ENCODE measurements at regions not wholly inside any gene's neighbourhood (a gene's known extent, or its start where the extent isn't known, plus 50 kb on each side); places are given as distances from the start of the nearest gene placed in this dataset.

DNA sequence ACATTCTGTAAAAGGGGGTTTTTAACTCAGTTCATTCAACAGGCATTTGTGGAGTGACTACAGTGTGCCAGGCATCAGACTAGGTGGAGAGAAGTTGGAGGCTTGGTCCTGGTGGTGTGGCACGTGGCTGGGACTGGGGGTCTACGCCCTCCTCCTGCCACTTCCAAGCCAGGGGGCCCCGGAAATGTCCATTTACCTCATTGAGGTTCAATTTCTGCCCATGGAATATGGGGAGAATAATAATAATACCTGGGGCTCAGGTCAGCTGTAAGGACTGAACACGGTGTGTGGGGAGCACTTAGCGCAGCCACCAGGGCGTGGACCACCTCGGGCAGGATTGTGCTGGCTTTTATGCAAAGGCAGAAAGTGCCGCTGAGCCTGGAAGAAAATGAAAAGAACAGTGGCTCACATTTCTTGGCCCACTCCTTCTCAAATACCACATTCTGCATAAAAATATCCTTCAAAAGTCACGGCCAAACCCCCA lies 229.4 kb downstream of the ANKRD60 start:
- H2AFZ ChIP-seq (ENCODE audit: low read depth, low read length), result no peak overlapping the region
- no peak overlapping the region for H3K27ac ChIP-seq (ENCODE audit: low read length)
- H3K79me2 ChIP-seq (ENCODE audit: low read length), result no peaks in the 10 kb centered on the region
- H3K4me2 ChIP-seq (ENCODE audit: low read length), result no peak overlapping the region
- no peaks in the 10 kb centered on the region for H3K36me3 ChIP-seq (replicated peaks; ENCODE audit: low read depth, low read length)
- H3K9ac ChIP-seq (ENCODE audit: low read length), result no peak overlapping the region
- no peaks in the 10 kb centered on the region for H3K4me1 ChIP-seq (ENCODE audit: low read length)
- no peaks in the 10 kb centered on the region; the same call in 1 of the 2 replicates for H4K20me1 ChIP-seq (ENCODE audit: insufficient read depth, low read length)
- peaks cover 45% of the 10 kb centered on the region for H3K27me3 ChIP-seq (ENCODE audit: low read depth, low read length)
- TF ChIP-seq, protein P1, sequence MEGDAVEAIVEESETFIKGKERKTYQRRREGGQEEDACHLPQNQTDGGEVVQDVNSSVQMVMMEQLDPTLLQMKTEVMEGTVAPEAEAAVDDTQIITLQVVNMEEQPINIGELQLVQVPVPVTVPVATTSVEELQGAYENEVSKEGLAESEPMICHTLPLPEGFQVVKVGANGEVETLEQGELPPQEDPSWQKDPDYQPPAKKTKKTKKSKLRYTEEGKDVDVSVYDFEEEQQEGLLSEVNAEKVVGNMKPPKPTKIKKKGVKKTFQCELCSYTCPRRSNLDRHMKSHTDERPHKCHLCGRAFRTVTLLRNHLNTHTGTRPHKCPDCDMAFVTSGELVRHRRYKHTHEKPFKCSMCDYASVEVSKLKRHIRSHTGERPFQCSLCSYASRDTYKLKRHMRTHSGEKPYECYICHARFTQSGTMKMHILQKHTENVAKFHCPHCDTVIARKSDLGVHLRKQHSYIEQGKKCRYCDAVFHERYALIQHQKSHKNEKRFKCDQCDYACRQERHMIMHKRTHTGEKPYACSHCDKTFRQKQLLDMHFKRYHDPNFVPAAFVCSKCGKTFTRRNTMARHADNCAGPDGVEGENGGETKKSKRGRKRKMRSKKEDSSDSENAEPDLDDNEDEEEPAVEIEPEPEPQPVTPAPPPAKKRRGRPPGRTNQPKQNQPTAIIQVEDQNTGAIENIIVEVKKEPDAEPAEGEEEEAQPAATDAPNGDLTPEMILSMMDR (IDR thresholded peaks at IDR 0.05; ENCODE audit: low read depth, low read length), result no peak
- no peak for TF ChIP-seq EZH2phosphoT487 (IDR thresholded peaks at IDR 0.05; ENCODE audit: low read depth)
- H3K9me3 ChIP-seq (ENCODE audit: insufficient read depth, low read length), result no peaks in the 10 kb centered on the region
- H3K4me3 ChIP-seq (ENCODE audit: low read length), result no peak overlapping the region

DNA sequence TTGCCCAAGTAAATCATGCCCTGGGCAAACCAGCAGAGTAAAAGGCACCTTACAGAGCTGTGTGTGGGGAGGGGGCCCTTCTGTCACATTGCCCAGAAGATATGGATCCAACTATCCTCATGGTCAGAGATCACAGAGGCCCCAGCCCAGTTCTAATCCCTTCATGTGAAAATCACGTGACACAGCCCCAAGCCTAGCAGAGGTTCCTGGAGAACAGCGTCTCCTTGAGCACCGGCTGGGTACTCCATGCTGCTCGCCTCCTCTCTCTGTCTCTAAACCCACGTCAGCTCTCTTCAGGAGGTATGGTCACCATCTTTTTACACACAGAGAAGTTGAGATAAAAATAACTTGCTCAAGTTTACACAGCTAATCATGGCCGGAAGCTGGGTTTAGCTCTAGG lies 230.2 kb downstream of the ANKRD60 start:
- H3K27me3 ChIP-seq (ENCODE audit: low read depth, low read length), result peaks cover 45% of the 10 kb centered on the region
- H3K9ac ChIP-seq (ENCODE audit: low read length), result no peak overlapping the region
- H3K79me2 ChIP-seq (ENCODE audit: low read length), result no peaks in the 10 kb centered on the region
- no peaks in the 10 kb centered on the region for H3K36me3 ChIP-seq (replicated peaks; ENCODE audit: low read depth, low read length)
- no peak overlapping the region for H3K27ac ChIP-seq (ENCODE audit: low read length)
- H2AFZ ChIP-seq (ENCODE audit: low read depth, low read length), result no peak overlapping the region
- no peaks in the 10 kb centered on the region; the same call in 1 of the 2 replicates for H4K20me1 ChIP-seq (ENCODE audit: insufficient read depth, low read length)
- no peak overlapping the region for H3K4me3 ChIP-seq (ENCODE audit: low read length)
- H3K9me3 ChIP-seq (ENCODE audit: insufficient read depth, low read length), result no peaks in the 10 kb centered on the region
- H3K4me1 ChIP-seq (ENCODE audit: low read length), result no peaks in the 10 kb centered on the region
- TF ChIP-seq, protein P1 (IDR thresholded peaks at IDR 0.05; ENCODE audit: low read depth, low read length), result no peak
- TF ChIP-seq EZH2phosphoT487 (IDR thresholded peaks at IDR 0.05; ENCODE audit: low read depth), result no peak
- no peak overlapping the region for H3K4me2 ChIP-seq (ENCODE audit: low read length)

DNA sequence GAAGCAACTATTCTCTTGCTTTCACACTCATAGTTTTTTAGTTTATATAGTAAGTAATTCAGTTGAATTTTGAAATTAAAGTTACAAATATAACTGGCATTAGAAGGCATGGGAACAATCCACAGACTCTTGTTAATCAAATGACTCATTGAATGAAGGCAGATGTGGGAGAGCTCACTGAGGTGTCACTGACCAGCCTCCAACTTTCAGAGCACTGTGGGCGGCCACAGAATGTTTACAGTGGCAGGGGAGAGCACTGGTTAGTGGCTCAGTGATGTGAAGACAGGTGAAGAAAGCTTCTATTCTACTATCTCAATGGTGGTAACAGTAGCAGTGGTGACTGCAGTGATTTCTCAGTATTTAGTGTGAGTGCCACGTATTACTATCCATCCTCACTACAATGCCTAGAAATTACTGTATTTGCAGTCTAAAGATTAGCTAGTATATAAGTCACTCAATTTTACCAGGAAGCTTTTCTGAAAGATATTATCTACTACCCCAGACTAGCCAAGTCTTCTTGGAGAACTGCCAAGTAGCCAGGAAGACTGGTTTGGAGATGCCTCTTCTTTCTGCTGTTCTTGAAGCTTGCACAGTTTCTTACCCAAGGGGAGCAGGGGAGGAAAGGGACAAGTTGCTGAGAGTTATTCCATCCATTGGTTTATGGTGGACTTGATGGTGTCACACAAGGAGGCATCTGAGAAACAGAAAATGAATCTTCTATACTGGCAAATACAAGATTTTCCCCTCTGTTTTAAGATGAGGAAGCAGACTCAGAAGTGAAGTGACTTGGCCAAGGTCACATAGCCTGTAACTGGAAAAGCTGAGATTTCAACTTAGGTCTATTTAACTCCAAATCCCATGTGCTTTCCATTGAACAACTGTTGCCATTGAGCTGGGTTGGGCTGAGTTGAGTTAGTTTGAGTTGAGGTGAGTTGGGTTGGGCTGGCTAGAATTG lies 231.2 kb downstream of the ANKRD60 start:
- H3K4me1 ChIP-seq (ENCODE audit: low read length), result no peaks in the 10 kb centered on the region
- H3K4me2 ChIP-seq (ENCODE audit: low read length), result no peak overlapping the region
- H3K9ac ChIP-seq (ENCODE audit: low read length), result no peak overlapping the region
- H3K9me3 ChIP-seq (ENCODE audit: insufficient read depth, low read length), result no peaks in the 10 kb centered on the region
- no peak overlapping the region for H3K4me3 ChIP-seq (ENCODE audit: low read length)
- H3K79me2 ChIP-seq (ENCODE audit: low read length), result no peaks in the 10 kb centered on the region
- no peak for TF ChIP-seq EZH2phosphoT487 (IDR thresholded peaks at IDR 0.05; ENCODE audit: low read depth)
- TF ChIP-seq, protein P1 (IDR thresholded peaks at IDR 0.05; ENCODE audit: low read depth, low read length), result no peak
- no peak overlapping the region for H2AFZ ChIP-seq (ENCODE audit: low read depth, low read length)
- no peak overlapping the region for H3K27ac ChIP-seq (ENCODE audit: low read length)
- no peaks in the 10 kb centered on the region for H3K36me3 ChIP-seq (replicated peaks; ENCODE audit: low read depth, low read length)
- H4K20me1 ChIP-seq (ENCODE audit: insufficient read depth, low read length), result no peaks in the 10 kb centered on the region; the same call in 1 of the 2 replicates
- H3K27me3 ChIP-seq (ENCODE audit: low read depth, low read length), result peaks cover 50% of the 10 kb centered on the region

DNA sequence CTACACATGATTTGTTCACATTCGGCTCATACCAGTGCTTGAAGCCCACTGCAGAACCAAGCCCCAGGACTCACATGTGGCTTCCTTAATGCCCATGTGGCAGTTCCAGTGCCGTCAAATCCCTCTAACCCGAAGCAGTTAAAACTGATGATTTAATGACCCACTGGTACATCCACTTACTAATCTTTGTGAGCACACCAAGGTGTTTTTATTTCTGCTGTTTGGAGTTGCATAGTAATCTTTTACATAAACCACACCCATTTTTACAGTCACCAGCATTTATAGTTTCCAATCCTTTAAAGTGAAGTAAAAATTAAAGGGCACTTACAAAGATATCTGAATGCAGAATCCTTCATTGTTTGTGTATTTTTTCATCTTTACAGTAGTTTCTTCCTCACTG lies 232.0 kb downstream of the ANKRD60 start:
- H3K4me3 ChIP-seq (ENCODE audit: low read length), result no peak overlapping the region
- no peaks in the 10 kb centered on the region for H3K79me2 ChIP-seq (ENCODE audit: low read length)
- no peaks in the 10 kb centered on the region for H3K4me1 ChIP-seq (ENCODE audit: low read length)
- H3K27ac ChIP-seq (ENCODE audit: low read length), result no peak overlapping the region
- H3K36me3 ChIP-seq (replicated peaks; ENCODE audit: low read depth, low read length), result no peaks in the 10 kb centered on the region
- no peaks in the 10 kb centered on the region; the same call in 1 of the 2 replicates for H4K20me1 ChIP-seq (ENCODE audit: insufficient read depth, low read length)
- H3K27me3 ChIP-seq (ENCODE audit: low read depth, low read length), result peaks cover 57% of the 10 kb centered on the region
- no peak overlapping the region for H3K4me2 ChIP-seq (ENCODE audit: low read length)
- no peak overlapping the region for H3K9ac ChIP-seq (ENCODE audit: low read length)
- TF ChIP-seq, protein P1 (IDR thresholded peaks at IDR 0.05; ENCODE audit: low read depth, low read length), result no peak
- TF ChIP-seq EZH2phosphoT487 (IDR thresholded peaks at IDR 0.05; ENCODE audit: low read depth), result no peak
- no peak overlapping the region for H2AFZ ChIP-seq (ENCODE audit: low read depth, low read length)
- H3K9me3 ChIP-seq (ENCODE audit: insufficient read depth, low read length), result no peaks in the 10 kb centered on the region
